OCI-LY7 (cell line): ENCODE measurements at regions not wholly inside any gene's neighbourhood (a gene's known extent, or its start where the extent isn't known, plus 50 kb on each side); places are given as distances from the start of the nearest gene placed in this dataset.
"Not testable (repeated sequence)": the region's sequence is repeated elsewhere in the genome, so short reads cannot be mapped to it uniquely, and the experiment has no call there.

Experiments used
- CTCF ChIP-seq: fragments of 200-600 bp; sonication (generic); conservative IDR thresholded peaks from 2 replicates; pipeline ENCODE4 v1.5.1; 2014; ENCODE audit warnings: mild to moderate bottlenecking, antibody characterized with exemption, low read length, moderate library complexity, mixed read lengths
- EZH2phosphoT487 ChIP-seq: fragments of 200-600 bp; sonication (generic); IDR thresholded peaks from 2 replicates; pipeline ENCODE4 v1.6.1; 2018; ENCODE audit warnings: low read depth, borderline replicate concordance, mild to moderate bottlenecking, mixed run types, antibody characterized with exemption, low read length, moderate library complexity, mixed read lengths

GRCh38 chr6:117015474-117015804 lies 138.4 kb downstream of the RFX6 start:
- TF ChIP-seq CTCF, EZH2phosphoT487: not testable (repeated sequence)
